A673 (cell line): ENCODE measurements at regions not wholly inside any gene's neighbourhood (a gene's known extent, or its start where the extent isn't known, plus 50 kb on each side); places are given as distances from the start of the nearest gene placed in this dataset.

Source experiments
- EZH2 ChIP-seq: fragments of 200-600 bp; sonication (generic); IDR thresholded peaks from 2 replicates; pipeline ENCODE4 v1.6.1; 2017; ENCODE audit warnings: borderline replicate concordance, low read depth, mild to moderate bottlenecking, mixed read lengths, antibody characterized with exemption, low read length; ENCODE audit not compliant: poor library complexity, severe bottlenecking
- TF ChIP-seq, protein P1 (sequence below): fragments of 300-800, 200-600 bp; sonication (generic); conservative IDR thresholded peaks from 2 replicates; pipeline ENCODE4 v1.5.1; 2017; ENCODE audit warnings: low read depth, mild to moderate bottlenecking, antibody characterized with exemption, low read length, moderate library complexity, mixed read lengths

DNA sequence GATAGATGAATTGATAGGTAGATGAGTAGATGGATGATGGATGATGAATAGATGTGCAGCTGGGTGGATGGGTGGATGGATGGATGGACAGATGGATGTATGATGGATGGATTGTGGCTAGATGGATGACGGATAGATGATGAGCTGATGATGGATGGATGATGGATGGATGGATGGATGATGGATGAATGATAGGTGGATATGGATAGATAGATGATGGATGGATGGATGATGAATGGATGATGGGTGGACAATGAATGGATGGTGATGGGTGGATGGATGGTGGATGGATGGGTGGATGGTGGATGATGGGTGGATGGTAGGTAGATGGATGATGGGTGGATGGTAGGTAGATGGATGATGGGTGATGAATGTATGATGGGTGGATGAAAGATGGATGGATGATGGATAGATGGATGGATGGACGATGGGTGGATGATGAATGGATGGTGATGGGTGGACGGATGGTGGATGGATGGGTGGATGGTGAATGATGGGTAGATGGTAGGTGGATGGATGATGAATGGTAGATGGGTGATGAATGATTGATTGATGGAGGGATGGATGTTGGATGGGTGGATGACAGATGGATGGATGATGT lies 1261.7 kb downstream of the BRD1 start:
- TF ChIP-seq, protein P1, sequence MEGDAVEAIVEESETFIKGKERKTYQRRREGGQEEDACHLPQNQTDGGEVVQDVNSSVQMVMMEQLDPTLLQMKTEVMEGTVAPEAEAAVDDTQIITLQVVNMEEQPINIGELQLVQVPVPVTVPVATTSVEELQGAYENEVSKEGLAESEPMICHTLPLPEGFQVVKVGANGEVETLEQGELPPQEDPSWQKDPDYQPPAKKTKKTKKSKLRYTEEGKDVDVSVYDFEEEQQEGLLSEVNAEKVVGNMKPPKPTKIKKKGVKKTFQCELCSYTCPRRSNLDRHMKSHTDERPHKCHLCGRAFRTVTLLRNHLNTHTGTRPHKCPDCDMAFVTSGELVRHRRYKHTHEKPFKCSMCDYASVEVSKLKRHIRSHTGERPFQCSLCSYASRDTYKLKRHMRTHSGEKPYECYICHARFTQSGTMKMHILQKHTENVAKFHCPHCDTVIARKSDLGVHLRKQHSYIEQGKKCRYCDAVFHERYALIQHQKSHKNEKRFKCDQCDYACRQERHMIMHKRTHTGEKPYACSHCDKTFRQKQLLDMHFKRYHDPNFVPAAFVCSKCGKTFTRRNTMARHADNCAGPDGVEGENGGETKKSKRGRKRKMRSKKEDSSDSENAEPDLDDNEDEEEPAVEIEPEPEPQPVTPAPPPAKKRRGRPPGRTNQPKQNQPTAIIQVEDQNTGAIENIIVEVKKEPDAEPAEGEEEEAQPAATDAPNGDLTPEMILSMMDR = no peak
- no peak for TF ChIP-seq EZH2
